WTC11 (cell line): ENCODE measurements at regions not wholly inside any gene's neighbourhood (a gene's known extent, or its start where the extent isn't known, plus 50 kb on each side); places are given as distances from the start of the nearest gene placed in this dataset.

Experiments
- CREM ChIP-seq: sonication (generic); formaldehyde crosslinking; IDR thresholded peaks from 2 replicates; pipeline ENCODE4 v1.8.1; 2022; ENCODE audit warnings: mild to moderate bottlenecking, missing genetic modification reagents, moderate library complexity
- JUN ChIP-seq: sonication (generic); formaldehyde crosslinking; IDR thresholded peaks from 2 replicates; pipeline ENCODE4 v1.8.0; 2023; ENCODE audit warnings: mild to moderate bottlenecking, missing genetic modification reagents
- MXD4 ChIP-seq: fragments of 250-450 bp; sonication (Bioruptor Pico); IDR thresholded peaks from 2 replicates; pipeline ENCODE4 v1.8.0; 2021; ENCODE audit warnings: mild to moderate bottlenecking, moderate library complexity, borderline replicate concordance
- NFYB ChIP-seq: sonication (generic); formaldehyde crosslinking; conservative IDR thresholded peaks from 2 replicates; pipeline ENCODE4 v1.8.0; 2022; ENCODE audit warnings: low read depth, missing genetic modification reagents
- ZNF138 ChIP-seq: sonication (generic); formaldehyde crosslinking; conservative IDR thresholded peaks from 2 replicates; pipeline ENCODE4 v1.8.1; 2022; ENCODE audit warnings: mild to moderate bottlenecking, moderate library complexity, missing genetic modification reagents
- TF ChIP-seq, protein P1 (sequence below): sonication (generic); formaldehyde crosslinking; IDR thresholded peaks from 2 replicates; pipeline ENCODE4 v1.8.0; 2022; ENCODE audit warnings: mild to moderate bottlenecking, missing genetic modification reagents
- TF ChIP-seq, protein P2 (sequence below): fragments of 200-600 bp; IDR thresholded peaks from 2 replicates; pipeline ENCODE4 v1.8.0; 2022; ENCODE audit warnings: antibody characterized with exemption
- TF ChIP-seq, protein P3 (sequence below): sonication (generic); formaldehyde crosslinking; IDR thresholded peaks from 2 replicates; pipeline ENCODE4 v1.8.0; 2022; ENCODE audit warnings: mild to moderate bottlenecking, missing genetic modification reagents

DNA sequence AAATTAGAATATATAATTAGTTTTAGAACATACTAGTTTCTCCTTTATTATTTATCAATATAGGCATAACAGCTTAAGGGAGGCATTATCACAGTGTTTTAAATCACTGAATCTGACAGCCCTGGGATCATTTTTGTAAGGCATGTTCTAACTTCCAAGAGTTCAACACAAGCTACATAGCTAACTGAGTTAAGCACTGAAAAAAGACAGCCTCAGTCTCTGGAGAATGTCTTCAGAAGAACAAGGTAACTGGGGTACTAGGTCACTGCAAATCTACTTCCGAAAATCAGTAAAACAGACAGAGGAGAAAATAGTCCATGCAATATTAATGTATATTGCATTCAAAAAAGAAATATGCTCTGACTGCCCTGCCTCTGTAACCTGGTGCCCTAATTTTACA is 502.1 kb downstream of the RFC3 start:
- TF ChIP-seq, protein P1, sequence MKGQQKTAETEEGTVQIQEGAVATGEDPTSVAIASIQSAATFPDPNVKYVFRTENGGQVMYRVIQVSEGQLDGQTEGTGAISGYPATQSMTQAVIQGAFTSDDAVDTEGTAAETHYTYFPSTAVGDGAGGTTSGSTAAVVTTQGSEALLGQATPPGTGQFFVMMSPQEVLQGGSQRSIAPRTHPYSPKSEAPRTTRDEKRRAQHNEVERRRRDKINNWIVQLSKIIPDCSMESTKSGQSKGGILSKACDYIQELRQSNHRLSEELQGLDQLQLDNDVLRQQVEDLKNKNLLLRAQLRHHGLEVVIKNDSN (CRISPR knock-in tag), result no peak
- TF ChIP-seq, protein P2, sequence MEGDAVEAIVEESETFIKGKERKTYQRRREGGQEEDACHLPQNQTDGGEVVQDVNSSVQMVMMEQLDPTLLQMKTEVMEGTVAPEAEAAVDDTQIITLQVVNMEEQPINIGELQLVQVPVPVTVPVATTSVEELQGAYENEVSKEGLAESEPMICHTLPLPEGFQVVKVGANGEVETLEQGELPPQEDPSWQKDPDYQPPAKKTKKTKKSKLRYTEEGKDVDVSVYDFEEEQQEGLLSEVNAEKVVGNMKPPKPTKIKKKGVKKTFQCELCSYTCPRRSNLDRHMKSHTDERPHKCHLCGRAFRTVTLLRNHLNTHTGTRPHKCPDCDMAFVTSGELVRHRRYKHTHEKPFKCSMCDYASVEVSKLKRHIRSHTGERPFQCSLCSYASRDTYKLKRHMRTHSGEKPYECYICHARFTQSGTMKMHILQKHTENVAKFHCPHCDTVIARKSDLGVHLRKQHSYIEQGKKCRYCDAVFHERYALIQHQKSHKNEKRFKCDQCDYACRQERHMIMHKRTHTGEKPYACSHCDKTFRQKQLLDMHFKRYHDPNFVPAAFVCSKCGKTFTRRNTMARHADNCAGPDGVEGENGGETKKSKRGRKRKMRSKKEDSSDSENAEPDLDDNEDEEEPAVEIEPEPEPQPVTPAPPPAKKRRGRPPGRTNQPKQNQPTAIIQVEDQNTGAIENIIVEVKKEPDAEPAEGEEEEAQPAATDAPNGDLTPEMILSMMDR, result no peak
- TF ChIP-seq JUN (no peak), CREM (CRISPR knock-in tag) (no peak), NFYB (CRISPR knock-in tag) (no peak), MXD4 (CRISPR knock-in tag) (no peak), ZNF138 (no peak)
- TF ChIP-seq, protein P3, sequence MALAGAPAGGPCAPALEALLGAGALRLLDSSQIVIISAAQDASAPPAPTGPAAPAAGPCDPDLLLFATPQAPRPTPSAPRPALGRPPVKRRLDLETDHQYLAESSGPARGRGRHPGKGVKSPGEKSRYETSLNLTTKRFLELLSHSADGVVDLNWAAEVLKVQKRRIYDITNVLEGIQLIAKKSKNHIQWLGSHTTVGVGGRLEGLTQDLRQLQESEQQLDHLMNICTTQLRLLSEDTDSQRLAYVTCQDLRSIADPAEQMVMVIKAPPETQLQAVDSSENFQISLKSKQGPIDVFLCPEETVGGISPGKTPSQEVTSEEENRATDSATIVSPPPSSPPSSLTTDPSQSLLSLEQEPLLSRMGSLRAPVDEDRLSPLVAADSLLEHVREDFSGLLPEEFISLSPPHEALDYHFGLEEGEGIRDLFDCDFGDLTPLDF, result no peak
